ENCODE measurements at regions not wholly inside any gene's neighbourhood (a gene's known extent, or its start where the extent isn't known, plus 50 kb on each side); places are given as distances from the start of the nearest gene placed in this dataset.
"Not testable (repeated sequence)": the region's sequence is repeated elsewhere in the genome, so short reads cannot be mapped to it uniquely, and the experiment has no call there.

DNA sequence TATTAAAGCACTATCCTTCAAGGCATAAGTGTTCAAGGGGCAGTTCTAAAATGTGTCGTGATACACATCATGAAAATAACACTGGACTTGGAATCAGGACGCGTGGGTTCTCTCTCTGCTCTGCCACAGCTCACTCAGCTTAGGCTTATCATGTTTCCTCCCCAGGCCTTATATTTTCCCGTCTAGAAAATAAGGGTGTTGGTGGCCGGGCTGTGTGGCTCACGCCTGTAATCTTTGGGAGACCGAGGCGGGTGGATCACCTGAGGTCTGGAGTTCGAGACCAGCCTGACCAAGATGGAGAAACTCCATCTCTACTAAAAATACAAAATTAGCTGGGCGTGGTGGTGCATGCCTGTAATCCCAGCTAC is 223.0 kb downstream of the OPA1 start:
- intact Hi-C loops (cut with DNase I) = no loop called here

DNA sequence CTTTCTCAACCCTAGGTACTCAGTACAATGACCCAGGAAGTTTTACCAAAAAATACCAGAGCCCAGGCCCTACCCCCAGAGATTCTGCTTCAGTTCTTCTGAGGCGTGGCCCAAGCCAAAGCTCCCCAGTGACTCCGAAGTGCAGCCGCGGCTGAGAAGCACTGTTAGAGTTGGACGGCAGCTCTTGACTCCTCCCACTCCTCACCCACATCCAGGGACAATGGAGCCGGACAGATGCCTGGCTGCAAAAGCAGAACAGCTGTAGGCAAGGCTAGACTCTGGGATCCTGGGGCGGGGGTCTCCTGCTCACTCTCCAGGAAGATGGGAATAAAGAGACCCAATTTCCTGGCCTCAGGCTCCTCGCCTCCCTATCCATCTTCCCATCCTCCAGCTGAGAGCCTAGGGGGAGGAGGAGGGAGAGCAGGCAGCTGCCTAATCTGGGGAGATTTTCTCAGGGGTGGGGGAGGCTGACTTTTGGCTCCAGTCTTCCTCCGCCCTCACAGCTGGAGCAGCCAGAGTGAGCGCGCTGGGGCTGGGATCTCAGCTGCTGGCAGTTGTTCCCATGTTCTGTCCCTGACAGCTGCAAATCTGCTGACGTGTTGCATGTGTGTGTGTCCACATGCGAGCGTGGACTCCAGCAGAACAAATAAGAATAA is 223.8 kb downstream of the OPA1 start:
- Histone ChIP-seq H3K36me3 (no peaks in the 10 kb centered on the region), H3K9me3 (no peaks in the 10 kb centered on the region), H3K4me3 (peak overlapping the region in 1 of 2 donors; percentile 13), H3K4me1 (peaks cover 10% of the 10 kb centered on the region), H3K27me3 (no peaks in the 10 kb centered on the region), H3K27ac (no peak overlapping the region)
- intact Hi-C loops (cut with DNase I) = no loop called here
- peak; percentile 90 to 92 for DNase-seq (ENCODE audit: extremely low spot score in 2 of 2)
- TF ChIP-seq POLR2AphosphoS5 (IDR thresholded peaks at IDR 0.05; ENCODE audit: insufficient read depth in 1 of 2, low read depth in 1 of 2) (peak in 1 of 2 donors; percentile 67), POLR2A (IDR thresholded peaks at IDR 0.05) (no peak)

More for the DNA sequence above, 223.0 kb downstream of the OPA1 start:
- peak; percentile 19 to 69 for DNase-seq (ENCODE audit: extremely low spot score in 2 of 2)
- Histone ChIP-seq H3K4me1 (peaks cover 10% of the 10 kb centered on the region), H3K9me3 (no peaks in the 10 kb centered on the region), H3K4me3 (no peak overlapping the region), H3K36me3 (no peaks in the 10 kb centered on the region), H3K27me3 (no peaks in the 10 kb centered on the region), H3K27ac (no peak overlapping the region)
- TF ChIP-seq POLR2AphosphoS5 (IDR thresholded peaks at IDR 0.05; ENCODE audit: insufficient read depth in 1 of 2, low read depth in 1 of 2) (no peak), POLR2A (IDR thresholded peaks at IDR 0.05) (no peak)
- TF ChIP-seq, protein P1, sequence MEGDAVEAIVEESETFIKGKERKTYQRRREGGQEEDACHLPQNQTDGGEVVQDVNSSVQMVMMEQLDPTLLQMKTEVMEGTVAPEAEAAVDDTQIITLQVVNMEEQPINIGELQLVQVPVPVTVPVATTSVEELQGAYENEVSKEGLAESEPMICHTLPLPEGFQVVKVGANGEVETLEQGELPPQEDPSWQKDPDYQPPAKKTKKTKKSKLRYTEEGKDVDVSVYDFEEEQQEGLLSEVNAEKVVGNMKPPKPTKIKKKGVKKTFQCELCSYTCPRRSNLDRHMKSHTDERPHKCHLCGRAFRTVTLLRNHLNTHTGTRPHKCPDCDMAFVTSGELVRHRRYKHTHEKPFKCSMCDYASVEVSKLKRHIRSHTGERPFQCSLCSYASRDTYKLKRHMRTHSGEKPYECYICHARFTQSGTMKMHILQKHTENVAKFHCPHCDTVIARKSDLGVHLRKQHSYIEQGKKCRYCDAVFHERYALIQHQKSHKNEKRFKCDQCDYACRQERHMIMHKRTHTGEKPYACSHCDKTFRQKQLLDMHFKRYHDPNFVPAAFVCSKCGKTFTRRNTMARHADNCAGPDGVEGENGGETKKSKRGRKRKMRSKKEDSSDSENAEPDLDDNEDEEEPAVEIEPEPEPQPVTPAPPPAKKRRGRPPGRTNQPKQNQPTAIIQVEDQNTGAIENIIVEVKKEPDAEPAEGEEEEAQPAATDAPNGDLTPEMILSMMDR (IDR thresholded peaks at IDR 0.05) = no peak

DNA sequence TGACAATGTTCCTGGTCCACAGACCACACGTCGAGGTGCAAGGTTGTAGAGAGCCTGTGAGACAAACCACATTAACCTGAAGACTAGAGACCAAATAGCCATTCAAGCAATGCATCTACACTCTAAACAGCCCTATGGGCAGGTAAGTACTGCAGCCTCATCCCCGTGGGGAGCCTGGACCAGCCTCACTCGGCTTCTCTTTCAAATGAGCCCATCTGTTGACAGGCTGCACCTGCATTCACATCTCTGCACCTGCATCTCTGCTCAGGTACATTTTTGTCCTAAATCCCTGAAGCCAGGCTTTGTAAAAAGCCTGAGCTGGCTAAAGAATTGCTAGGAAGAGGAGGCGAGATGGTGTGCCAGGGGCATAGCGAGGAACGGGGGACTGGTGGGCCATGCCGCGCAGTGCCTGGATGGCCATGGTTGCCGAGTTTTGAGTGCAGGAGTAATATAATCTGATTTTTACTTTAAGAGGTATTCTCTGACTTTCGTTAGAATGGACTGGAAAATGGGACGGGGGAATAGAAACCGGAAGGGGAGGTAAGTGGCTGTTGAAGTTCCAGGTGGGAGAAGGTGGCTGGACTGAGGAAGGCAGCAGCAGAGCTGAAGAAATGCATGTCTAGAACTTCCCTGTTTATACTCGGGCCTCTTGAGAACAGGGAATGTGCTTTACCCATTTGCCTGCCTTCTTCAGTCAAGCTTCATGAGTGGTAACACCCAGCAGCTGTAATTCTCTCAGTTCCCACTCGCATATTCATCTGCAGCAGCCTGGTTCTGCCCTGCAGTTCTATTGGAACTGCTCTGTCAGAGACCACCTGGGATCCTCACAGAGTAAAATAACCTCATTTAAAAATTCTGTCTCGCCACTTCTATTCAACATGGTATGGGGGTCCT is 226.4 kb downstream of the OPA1 start:
- intact Hi-C loops (cut with DNase I) = no loop called here
- no peaks in the 10 kb centered on the region for H3K9me3 ChIP-seq
- TF ChIP-seq POLR2A (IDR thresholded peaks at IDR 0.05) = no peak
- TF ChIP-seq POLR2AphosphoS5 (IDR thresholded peaks at IDR 0.05; ENCODE audit: insufficient read depth in 1 of 2, low read depth in 1 of 2) = no peak
- TF ChIP-seq, protein P1 (IDR thresholded peaks at IDR 0.05) = no peak

DNA sequence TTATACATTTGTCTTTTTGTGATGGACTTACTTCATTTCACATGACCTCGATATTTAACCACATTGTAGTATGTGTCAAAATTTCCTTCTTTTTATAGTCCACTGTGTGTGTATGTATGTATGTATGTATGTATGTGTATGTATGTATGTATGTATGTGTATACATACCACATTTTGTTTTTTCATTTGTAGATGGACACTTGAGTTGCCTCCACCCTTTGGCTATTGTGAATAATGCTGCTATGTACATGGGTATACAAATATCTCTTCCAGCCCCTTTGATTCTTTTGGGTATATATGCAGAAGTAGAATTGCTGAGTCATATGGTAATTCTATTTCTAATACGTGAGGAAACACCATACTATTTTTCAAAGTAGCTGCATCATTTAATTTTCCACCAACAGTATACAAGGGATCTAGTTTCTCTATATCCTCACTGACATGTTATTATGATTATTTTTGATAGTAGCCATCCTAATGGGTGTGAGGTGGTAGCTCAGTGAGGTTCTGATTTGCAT is 228.2 kb downstream of the OPA1 start:
- Histone ChIP-seq H3K27me3 (no peaks in the 10 kb centered on the region), H3K9me3 (no peaks in the 10 kb centered on the region), H3K27ac (no peak overlapping the region), H3K4me1 (peaks cover 16% of the 10 kb centered on the region), H3K4me3 (no peak overlapping the region), H3K36me3 (no peaks in the 10 kb centered on the region)
- TF ChIP-seq, protein P1 (IDR thresholded peaks at IDR 0.05) = no peak
- TF ChIP-seq POLR2AphosphoS5 (IDR thresholded peaks at IDR 0.05; ENCODE audit: insufficient read depth in 1 of 2, low read depth in 1 of 2) = no peak
- no peak for TF ChIP-seq POLR2A (IDR thresholded peaks at IDR 0.05)
- no peak for DNase-seq (ENCODE audit: extremely low spot score in 2 of 2)
- intact Hi-C loops (cut with DNase I) = no loop called here

More for the DNA sequence above, 226.4 kb downstream of the OPA1 start:
- no peaks in the 10 kb centered on the region for H3K36me3 ChIP-seq
- H3K27me3 ChIP-seq = no peaks in the 10 kb centered on the region
- no peak overlapping the region for H3K27ac ChIP-seq
- H3K4me3 ChIP-seq = no peak overlapping the region
- peak; percentile 49 to 71 for DNase-seq (ENCODE audit: extremely low spot score in 2 of 2)
- H3K4me1 ChIP-seq = peaks cover 10% of the 10 kb centered on the region

DNA sequence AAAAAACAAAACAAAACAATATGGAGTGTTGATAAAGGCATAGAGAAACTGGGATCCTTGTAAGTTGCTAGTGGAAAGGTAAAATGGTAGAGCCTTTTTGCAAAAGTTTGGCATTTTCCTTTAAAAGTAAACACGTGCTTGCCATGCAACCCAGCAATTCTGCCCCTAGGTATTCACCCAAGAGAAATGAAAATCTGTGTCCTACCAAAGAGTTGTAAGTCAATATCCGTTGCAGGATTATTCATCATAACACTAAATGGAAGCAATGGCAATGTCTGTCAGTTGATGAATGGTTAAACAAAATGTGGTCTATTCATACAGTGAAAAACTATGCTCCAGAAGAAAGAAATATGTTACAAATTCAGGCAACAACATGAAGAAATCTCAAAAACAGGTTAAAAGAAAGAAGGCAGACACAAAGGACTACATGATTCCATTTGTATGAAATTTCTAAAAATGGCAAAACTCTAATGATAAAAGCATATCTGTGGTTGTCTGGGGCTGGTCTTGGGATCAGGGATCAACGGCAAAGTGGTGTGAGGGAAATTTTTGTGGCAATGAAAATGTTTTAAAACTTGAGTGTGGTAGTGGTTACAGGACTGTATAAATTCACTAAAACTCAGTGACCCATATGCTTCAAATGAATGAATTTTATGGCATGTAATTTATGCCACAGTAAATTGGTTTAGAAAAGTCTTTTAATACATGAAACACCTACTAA is 229.6 kb downstream of the OPA1 start:
- peaks cover 19% of the 10 kb centered on the region for H3K4me1 ChIP-seq
- no peaks in the 10 kb centered on the region for H3K27me3 ChIP-seq
- no peak for DNase-seq (ENCODE audit: extremely low spot score in 2 of 2)
- no peak overlapping the region for H3K27ac ChIP-seq
- TF ChIP-seq POLR2AphosphoS5 (IDR thresholded peaks at IDR 0.05; ENCODE audit: insufficient read depth in 1 of 2, low read depth in 1 of 2) (no peak), POLR2A (IDR thresholded peaks at IDR 0.05) (no peak)
- TF ChIP-seq, protein P1 (IDR thresholded peaks at IDR 0.05) = no peak
- H3K9me3 ChIP-seq = no peaks in the 10 kb centered on the region
- no peaks in the 10 kb centered on the region for H3K36me3 ChIP-seq
- intact Hi-C loops (cut with DNase I) = no loop called here
- H3K4me3 ChIP-seq = no peak overlapping the region

DNA sequence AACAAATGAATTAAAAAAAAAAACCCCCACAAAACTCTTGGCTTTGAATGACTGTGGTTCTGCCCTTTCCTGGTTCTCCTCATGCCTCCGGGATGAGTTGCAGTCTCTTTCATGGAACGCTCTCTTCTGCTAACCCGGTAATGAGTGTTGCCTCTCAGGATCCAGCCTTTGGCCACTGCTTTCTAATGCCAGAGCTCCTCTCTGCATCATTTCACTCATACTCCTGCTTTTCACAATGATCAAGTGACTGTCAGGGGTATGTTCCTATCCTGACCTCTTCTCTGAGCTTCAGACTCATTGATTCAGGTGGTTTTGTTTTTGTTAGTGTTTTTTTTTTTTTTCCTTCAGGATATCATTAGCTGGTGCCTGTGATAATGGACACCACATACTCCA is 230.2 kb downstream of the OPA1 start:
- H3K9me3 ChIP-seq; H3K27me3 ChIP-seq; H3K4me3 ChIP-seq; H3K36me3 ChIP-seq; intact Hi-C loops (cut with DNase I); H3K27ac ChIP-seq: not testable (repeated sequence)
- peaks cover 24% of the 10 kb centered on the region for H3K4me1 ChIP-seq
- peak; percentile 12 to 22 for DNase-seq (ENCODE audit: extremely low spot score in 2 of 2)
